NCI-H2196 (cell line): ENCODE measurements at regions not wholly inside any gene's neighbourhood (a gene's known extent, or its start where the extent isn't known, plus 50 kb on each side); places are given as distances from the start of the nearest gene placed in this dataset.
"Not testable (repeated sequence)": the region's sequence is repeated elsewhere in the genome, so short reads cannot be mapped to it uniquely, and the experiment has no call there.

ENCODE experiments used
- DNase-seq: peaks from one replicate; lab custom pipeline; 2025; ENCODE audit not compliant: unreplicated experiment; lab: John Stamatoyannopoulos, UW

DNA sequence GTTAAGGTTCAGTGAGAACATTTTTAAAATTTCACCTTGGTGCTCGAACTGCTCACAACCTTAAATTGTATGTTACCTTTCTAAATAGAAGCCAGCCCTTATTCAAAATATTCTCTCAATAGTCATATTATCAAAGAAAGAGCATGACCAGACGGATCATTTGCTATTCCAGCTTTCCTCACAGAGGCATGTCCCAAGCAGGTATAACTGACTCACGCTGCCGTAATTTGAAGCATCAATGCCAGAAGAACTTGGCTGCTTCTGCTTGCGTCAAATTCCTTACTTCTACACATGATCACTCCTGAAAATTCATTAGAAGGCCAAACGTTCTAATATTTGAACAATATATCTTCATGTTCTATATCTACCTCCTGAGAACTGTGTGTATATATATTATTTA lies 69.5 kb upstream of the VGLL4 start:
- no peak for DNase-seq

DNA sequence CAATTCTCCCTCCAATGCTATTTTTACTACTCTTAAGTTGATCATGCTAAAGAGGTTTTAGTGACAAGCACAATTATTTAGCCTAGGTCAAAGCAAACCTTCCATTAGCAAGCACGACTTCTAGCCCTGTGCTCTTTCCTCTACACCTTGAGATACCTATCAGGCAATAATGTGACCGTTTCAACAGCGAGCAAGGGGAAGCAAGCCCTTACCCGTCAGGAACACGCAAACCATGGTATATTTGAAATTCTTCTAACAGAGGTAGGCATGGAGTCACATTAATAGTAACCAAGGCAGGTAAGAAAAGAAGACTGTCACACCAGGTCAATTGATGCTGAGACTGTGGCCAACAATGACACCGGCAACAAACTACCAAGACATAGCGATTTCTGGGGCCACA lies 68.9 kb upstream of the VGLL4 start:
- no peak for DNase-seq

DNA sequence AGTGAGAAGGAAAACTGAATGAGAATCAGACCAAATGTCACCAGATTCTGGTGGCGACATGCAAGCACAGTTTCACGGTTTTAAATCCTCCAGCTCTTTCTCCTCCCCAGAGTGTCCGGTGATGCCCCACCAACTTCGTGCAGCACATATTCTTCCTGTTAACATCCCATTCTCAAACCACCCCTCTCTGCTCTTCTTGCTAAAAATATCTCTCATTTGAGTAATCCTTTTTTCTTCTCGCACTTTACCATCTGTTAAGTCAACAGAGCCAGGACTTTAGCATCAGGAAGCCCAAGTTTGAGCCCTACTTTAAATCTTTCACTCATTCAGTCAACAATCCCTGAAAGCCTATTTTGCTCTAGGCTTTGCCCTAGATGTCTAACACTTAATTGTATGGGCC lies 68.2 kb upstream of the VGLL4 start:
- DNase-seq: no peak

DNA sequence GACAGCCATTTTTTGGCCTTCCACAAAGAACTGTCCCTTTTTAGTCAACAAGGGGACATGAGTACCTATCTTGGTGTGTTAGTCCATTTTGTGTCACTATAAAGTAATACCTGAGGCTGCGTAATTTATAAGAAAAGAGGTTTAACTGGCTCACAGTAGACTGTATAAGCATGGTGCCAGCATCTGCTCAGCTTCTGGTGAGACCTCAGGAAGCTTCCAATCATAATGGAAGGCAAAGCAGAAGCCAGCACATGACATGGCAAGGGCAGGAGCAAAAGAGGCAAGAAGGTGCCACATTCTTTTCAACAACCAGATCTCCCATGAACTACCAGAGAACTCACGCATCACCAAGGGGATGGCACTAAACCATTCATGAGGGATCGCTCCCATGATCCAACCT lies 66.1 kb upstream of the VGLL4 start:
- DNase-seq: no peak

DNA sequence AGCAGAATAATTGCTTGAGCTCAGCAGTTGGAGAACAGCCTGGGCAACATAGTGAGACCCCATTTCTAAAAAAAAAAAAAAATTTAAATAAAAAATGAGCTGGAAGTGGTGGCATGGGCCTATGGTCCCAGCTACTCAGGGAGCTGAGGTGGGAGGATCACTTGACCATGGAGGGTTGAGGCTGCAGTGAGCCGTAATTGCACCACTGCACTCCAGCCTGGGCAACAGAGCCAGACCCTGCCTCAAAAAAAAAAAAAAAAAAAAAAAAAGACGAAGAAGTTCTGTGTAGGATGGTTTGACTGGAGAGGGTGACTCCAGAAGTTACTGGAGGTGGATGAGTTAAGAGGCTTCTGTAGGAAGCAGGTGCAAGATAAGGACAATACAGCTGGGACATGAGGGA lies 63.4 kb upstream of the VGLL4 start:
- not testable (repeated sequence) for DNase-seq

DNA sequence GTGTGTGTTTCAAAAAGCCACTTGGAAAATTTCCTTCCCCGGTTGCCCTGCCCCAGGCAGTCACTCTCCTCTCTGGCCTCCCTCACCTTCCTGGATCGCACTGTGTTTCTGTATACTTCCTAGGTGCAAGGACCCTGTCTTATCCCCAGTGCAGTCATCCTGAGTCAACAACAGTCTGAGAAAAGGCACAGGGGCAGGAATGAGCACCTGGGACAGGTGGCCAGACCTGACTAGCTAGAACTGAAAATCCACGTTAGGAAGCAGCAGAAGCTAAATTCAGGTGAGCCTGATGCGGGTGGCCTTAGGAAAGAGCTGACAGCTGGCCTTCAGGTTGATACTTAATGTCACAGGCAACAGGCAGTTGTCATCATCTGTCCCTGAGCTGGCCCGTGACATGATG lies 62.9 kb upstream of the VGLL4 start:
- DNase-seq: no peak

DNA sequence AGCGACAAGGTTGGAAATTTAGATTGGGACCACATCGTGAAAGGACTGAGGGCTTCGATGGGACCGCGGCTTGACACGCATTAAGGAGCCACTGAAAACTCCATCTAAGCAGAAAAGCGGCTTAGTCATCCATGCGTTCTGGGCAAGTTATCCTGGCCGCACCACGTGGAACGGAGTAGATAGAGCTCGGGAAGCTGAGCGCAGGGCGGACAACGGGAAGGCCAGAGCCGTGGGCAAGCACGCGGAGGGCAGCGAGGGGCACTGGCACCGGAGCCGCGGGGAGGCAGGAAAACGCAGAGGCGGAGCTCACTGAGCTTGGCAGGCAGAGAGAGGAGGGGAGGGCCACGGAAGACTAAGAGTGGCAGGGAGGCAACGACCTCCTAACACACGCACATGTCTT lies 61.3 kb upstream of the VGLL4 start:
- no peak for DNase-seq

DNA sequence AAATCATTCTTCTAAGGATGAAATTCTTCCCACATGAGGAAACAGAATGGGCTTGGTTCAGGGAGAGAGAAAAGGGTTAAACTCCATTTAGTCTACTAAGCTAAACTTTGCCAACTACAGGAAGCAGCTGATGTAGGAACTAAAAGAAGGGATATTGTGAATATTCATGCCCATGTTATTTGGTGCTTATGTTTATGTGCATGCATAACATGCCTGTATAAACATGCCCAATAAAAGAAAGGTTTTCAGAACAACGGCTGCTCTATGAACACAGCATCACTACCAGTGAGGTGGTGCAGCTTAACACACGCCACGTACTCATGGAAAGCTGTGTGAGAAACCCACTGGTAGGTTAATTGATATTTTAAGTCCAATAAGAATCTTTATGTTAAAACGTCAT lies 59.4 kb upstream of the VGLL4 start:
- no peak for DNase-seq

DNA sequence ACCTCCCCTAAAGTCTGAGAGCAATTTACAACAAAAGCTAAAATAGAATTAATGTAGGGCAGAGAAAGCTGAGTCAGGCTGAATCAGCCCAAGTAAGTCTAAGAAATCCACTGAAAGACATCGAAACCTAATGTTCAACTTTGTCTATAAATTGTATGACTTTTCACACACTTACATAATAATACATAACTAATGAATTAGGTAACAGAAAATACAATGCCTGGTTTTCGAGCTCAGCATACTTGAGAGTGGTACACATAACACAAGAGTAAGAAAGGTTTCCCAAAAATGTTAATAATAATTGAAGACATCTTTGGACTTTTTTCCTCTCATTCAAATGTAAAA lies 55.3 kb upstream of the VGLL4 start:
- no peak for DNase-seq

DNA sequence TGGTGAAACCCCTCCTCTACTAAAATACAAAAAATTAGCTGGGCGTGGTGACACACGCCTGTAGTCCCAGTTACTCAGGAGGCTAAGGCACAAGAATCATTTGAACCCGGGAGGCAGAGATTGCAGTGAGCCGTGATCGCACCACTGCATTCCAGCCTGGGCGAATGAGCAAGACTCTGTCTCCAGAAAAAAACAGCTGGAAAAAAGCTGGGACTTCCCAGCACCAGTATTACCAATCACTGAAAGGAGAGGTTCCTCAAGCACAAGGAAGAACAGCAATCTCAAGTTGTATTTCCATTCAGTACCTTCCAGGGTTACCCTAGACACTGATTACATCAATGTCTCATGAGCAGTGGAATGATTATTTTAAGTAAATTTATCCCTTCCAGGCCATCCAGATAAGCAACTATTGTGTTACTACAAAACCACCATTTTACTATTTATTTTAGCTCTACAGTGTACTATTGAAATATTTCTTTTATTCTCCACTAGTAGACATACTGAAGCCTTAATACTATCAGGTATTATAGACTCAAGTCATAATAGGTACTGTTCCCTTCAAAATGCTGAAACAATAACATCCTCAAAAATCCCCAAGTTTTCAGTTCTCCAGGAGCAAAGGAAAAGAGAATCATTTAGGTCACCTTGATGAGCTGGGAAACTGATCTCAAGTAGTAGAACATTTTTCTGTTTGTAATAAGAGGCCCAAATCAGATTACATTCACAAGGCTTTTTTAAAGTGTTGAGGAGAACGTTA lies 54.8 kb upstream of the VGLL4 start:
- no peak for DNase-seq

DNA sequence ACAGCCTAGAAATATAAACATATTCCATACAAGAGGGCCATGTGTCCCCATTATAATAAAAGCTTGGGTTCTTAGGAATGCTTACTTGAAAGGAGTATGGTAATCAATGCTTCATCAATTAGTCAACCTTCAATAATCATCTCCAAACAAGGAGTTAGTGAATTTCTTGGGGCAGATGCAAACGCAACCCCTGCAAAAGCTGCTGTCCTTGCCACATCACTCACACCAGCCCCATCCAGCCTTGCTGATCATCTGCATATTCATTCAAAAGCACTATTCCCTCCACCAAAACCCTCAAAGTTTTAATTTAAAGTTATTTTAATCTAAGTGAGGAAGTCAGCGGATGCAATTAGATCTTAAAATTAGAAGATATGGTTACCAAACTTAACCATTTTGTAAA lies 54.0 kb upstream of the VGLL4 start:
- no peak for DNase-seq

DNA sequence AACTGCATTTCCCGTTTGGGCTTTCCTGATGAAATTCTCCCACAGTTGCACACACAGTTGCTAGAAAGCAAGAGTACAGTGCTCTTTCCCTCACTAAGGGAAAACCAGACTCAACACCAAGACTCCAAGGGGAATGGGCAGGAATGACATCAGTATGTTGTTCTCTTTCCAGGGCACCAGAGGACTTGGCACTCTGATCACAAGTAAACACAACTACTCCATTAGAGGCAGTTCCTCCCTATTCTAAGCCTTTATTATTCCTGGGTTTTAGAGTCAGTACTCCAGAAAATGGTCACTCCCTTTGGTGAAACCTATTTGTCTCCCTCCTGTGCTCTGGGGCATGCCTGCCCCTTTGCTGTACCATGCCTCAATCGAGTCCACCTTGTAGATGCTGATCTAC lies 52.3 kb upstream of the VGLL4 start:
- no peak for DNase-seq
